ENCODE measurements at regions not wholly inside any gene's neighbourhood (a gene's known extent, or its start where the extent isn't known, plus 50 kb on each side); places are given as distances from the start of the nearest gene placed in this dataset.

- no peak overlapping the region for H3K4me3 Mint-ChIP-seq (ENCODE audit: low read depth)
- no peak for TF ChIP-seq CTCF (IDR thresholded peaks at IDR 0.05; ENCODE audit: unreplicated experiment)
Observed at GRCh38 chr20:40081653-40082052, 607.4 kb downstream of the MAFB start.

GRCh38 chr20:40080041-40080652 is 608.9 kb downstream of the MAFB start:
- Mint-ChIP-seq H3K36me3 (ENCODE audit: insufficient read depth) (no peaks in the 10 kb centered on the region), H3K4me3 (ENCODE audit: low read depth) (no peak overlapping the region), H3K4me1 (ENCODE audit: low read depth) (peaks cover 6% of the 10 kb centered on the region), H3K9me3 (ENCODE audit: low read depth) (no peaks in the 10 kb centered on the region), H3K27me3 (no peaks in the 10 kb centered on the region), H3K27ac (no peak overlapping the region)
- no peak for DNase-seq (ENCODE audit: low spot score, unreplicated experiment)
- no peak for TF ChIP-seq CTCF (IDR thresholded peaks at IDR 0.05; ENCODE audit: unreplicated experiment)

More at GRCh38 chr20:40081653-40082052, 607.4 kb downstream of the MAFB start:
- Mint-ChIP-seq H3K9me3 (ENCODE audit: low read depth) (no peaks in the 10 kb centered on the region), H3K36me3 (ENCODE audit: insufficient read depth) (no peaks in the 10 kb centered on the region), H3K27ac (no peak overlapping the region), H3K27me3 (no peaks in the 10 kb centered on the region), H3K4me1 (ENCODE audit: low read depth) (peaks cover 3% of the 10 kb centered on the region)
- DNase-seq (ENCODE audit: low spot score, unreplicated experiment) = no peak

GRCh38 chr20:40073535-40074111 is 615.4 kb downstream of the MAFB start:
- no peak for TF ChIP-seq CTCF (IDR thresholded peaks at IDR 0.05; ENCODE audit: unreplicated experiment)
- Mint-ChIP-seq H3K4me3 (ENCODE audit: low read depth) (no peak overlapping the region), H3K27ac (no peak overlapping the region), H3K4me1 (ENCODE audit: low read depth) (peaks cover 15% of the 10 kb centered on the region), H3K36me3 (ENCODE audit: insufficient read depth) (no peaks in the 10 kb centered on the region), H3K9me3 (ENCODE audit: low read depth) (peaks cover 16% of the 10 kb centered on the region), H3K27me3 (no peaks in the 10 kb centered on the region)
- no peak for DNase-seq (ENCODE audit: low spot score, unreplicated experiment)

GRCh38 chr20:40072907-40073306 is 616.1 kb downstream of the MAFB start:
- Mint-ChIP-seq H3K36me3 (ENCODE audit: insufficient read depth) (no peaks in the 10 kb centered on the region), H3K27ac (no peak overlapping the region), H3K27me3 (no peaks in the 10 kb centered on the region), H3K4me1 (ENCODE audit: low read depth) (peaks cover 15% of the 10 kb centered on the region), H3K9me3 (ENCODE audit: low read depth) (peaks cover 23% of the 10 kb centered on the region), H3K4me3 (ENCODE audit: low read depth) (no peak overlapping the region)
- no peak for TF ChIP-seq CTCF (IDR thresholded peaks at IDR 0.05; ENCODE audit: unreplicated experiment)
- no peak for DNase-seq (ENCODE audit: low spot score, unreplicated experiment)

- TF ChIP-seq CTCF (IDR thresholded peaks at IDR 0.05; ENCODE audit: unreplicated experiment) = no peak
- peaks cover 19% of the 10 kb centered on the region for H3K9me3 Mint-ChIP-seq (ENCODE audit: low read depth)
- no peaks in the 10 kb centered on the region for H3K36me3 Mint-ChIP-seq (ENCODE audit: insufficient read depth)
- peaks cover 2% of the 10 kb centered on the region for H3K4me1 Mint-ChIP-seq (ENCODE audit: low read depth)
- no peak for DNase-seq (ENCODE audit: low spot score, unreplicated experiment)
- H3K4me3 Mint-ChIP-seq (ENCODE audit: low read depth) = no peak overlapping the region
- no peaks in the 10 kb centered on the region for H3K27me3 Mint-ChIP-seq
- H3K27ac Mint-ChIP-seq = no peak overlapping the region
Observed at GRCh38 chr20:40056171-40056570, 632.9 kb downstream of the MAFB start.

All from progenitor cell of endocrine pancreas (in vitro differentiated cells).